D721Med (cell line): ENCODE measurements at regions not wholly inside any gene's neighbourhood (a gene's known extent, or its start where the extent isn't known, plus 50 kb on each side); places are given as distances from the start of the nearest gene placed in this dataset.

Experiments used
- DNase-seq: peaks from one replicate; pipeline ENCODE4 v3.0.0; 2011; ENCODE audit warnings: low spot score; ENCODE audit not compliant: insufficient read length
- FAIRE-seq: peaks from 2 replicates; lab custom pipeline; 2011; peaks lifted over from hg19 to GRCh38; lab: Jason Lieb, UNC
- TF ChIP-seq, protein P1 (sequence below): IDR thresholded peaks from 2 replicates; pipeline ENCODE4 v1.5.1; 2012; ENCODE audit warnings: mild to moderate bottlenecking, control low read depth; ENCODE audit not compliant: insufficient read depth; ENCODE audit errors: missing control alignments

DNA sequence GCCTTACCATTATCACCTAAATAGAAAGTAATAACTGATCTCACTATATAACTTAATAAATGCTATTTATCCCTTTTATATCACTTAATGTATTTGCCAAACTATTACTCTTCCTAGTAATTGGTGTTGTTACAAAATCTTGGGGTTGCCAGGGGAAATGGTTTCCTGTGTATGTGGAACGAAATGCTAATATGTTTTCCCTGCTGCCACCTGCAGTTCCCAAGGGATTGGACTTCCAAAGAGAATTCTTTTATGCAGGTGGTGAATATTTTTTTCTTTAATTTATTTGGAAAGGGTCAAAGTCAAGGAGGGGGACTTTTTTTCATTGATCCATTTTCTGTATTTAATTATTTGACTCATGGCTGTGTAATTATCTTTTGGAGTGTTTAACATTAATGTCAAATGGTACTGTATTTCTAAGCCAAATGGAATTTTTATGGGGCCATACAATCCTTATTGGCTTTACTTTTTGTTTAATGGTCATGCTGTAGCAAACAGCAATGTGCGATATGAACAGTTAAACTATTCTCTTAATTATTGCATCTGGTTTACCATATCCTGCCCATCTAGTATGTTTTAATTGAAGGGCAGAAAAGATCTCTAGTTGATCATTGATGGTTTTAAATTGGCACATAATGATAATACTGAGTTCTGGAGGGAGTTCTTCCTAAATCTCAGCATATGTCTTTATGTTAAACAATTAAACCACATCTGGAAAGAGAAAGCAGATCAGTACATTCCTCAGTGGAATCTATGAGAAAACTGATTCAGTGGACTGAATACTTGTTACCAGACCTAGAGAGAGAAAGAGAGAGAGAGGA lies 486.3 kb downstream of the TTLL7 start:
- TF ChIP-seq, protein P1, sequence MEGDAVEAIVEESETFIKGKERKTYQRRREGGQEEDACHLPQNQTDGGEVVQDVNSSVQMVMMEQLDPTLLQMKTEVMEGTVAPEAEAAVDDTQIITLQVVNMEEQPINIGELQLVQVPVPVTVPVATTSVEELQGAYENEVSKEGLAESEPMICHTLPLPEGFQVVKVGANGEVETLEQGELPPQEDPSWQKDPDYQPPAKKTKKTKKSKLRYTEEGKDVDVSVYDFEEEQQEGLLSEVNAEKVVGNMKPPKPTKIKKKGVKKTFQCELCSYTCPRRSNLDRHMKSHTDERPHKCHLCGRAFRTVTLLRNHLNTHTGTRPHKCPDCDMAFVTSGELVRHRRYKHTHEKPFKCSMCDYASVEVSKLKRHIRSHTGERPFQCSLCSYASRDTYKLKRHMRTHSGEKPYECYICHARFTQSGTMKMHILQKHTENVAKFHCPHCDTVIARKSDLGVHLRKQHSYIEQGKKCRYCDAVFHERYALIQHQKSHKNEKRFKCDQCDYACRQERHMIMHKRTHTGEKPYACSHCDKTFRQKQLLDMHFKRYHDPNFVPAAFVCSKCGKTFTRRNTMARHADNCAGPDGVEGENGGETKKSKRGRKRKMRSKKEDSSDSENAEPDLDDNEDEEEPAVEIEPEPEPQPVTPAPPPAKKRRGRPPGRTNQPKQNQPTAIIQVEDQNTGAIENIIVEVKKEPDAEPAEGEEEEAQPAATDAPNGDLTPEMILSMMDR: no peak
- DNase-seq (no peak), FAIRE-seq (no peak)

DNA sequence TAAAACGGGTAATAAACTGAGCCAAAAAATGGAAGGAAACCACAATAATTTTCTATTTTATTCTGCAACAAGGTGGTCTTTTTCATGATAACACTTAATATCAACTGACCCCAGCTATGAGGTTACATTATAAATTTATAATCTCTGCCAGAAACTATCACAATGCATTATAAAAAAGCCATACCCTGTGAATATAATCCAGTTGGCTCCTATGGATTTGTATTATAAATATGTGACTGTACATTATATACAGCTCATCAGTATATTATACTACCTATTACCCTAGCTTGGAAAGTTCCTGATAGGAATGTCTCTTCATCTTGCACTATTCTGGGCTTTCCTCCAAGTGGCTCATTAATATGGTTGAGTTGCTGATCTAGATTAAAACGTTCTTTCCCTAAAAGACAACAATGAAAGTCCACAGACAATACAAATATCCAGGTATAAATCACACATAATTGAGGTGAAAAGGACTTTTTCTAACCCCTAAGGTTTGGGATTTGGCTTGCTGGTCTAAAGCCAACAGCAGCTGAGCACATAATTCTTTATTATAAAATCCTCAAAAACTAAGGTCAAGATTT lies 487.7 kb downstream of the TTLL7 start:
- no peak for FAIRE-seq
- DNase-seq: no peak
- TF ChIP-seq, protein P1: no peak

DNA sequence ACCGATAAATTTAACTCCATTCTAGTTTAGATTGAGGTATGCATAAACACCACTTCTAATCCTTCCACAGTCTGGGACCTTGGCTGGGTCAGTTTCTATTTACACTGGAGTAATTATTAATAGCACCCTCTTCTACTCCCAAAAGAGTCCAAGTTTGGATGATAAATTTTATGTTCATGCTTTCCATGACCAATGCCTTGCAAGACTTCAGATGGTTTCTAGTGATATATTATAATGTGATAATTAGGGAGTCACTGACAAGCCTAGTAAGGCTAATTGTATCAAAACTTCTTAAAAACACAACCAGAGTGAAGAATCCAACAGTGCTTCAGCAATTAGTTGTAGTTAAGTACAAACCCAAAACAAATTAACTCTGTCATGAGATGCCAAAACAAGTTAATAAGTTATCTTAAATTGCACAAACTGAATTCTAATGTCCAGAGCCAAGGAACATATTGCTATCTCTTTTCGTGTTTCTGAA lies 489.6 kb downstream of the TTLL7 start:
- TF ChIP-seq, protein P1: no peak
- DNase-seq (no peak), FAIRE-seq (no peak)

DNA sequence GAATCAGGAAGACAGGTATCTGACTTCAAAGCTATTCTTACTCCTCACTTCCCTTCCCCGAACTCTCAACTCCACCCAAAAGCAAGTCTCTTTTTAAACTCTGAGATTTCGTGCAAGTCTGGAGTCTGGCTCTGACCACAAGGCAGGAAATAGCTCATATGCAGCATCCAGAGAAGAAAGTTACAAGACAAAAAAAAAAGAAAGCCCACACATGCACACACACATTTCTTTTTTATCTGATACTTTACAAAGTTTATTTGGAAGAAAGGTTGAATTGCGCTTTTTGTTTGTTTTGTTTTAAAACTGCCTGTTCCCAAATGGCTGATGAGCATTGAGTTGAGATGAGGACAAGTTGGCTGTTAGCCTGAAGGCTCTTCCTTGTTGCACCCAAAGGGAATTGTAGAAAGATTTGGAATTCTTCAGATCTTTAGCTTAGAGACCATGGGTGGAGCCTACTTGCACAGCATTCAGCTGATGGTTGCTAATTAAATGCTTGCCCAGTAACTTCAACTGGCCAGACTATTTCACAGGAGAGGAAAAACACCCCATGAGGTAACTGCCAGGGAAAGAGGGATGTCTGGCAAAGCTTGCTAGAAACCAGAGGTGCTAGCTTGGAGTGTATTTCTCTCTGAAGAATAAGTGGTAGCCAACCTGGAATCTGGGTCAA lies 490.3 kb downstream of the TTLL7 start:
- TF ChIP-seq, protein P1: no peak
- FAIRE-seq (no peak), DNase-seq (no peak)

DNA sequence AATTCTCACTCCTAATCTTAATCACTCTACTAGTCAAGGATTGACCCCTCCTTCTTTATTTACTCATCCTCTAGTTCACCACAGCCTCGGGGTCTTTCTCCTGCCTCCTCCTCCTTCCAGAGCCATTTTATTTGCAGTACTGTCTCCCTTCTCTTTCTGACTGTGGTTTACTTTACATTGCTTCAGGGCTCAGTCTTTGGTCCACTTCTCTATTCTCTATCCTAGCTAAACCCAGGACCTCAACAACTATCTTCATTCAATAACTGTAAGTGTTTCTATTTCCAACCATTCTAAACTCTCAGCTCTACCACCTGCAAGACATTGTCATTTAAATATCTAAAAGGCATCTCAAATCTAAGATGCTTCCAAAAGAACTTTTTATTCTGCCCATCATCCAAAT lies 493.8 kb downstream of the TTLL7 start:
- FAIRE-seq: no peak

DNA sequence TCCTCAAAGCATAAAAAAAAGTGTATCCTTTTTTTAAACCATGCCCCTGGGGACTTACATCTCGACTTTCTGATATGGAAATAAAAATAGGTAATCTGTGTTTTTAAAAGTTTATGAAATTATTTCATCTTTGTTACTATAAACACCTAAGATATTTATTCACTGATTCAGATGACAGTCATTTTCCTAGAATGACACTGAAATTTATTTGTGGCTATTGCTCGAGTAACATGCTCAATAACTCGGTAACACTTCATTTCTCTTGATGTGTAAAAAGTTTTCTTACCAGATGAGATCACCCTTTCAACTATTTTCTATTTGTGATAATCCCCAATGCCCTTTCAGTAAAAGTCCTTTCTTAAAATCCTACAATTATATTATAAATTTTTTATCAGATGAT lies 495.8 kb downstream of the TTLL7 start:
- TF ChIP-seq, protein P1: no peak
- FAIRE-seq: no peak

More for the DNA sequence above, 493.8 kb downstream of the TTLL7 start:
- TF ChIP-seq, protein P1: no peak
- no peak for DNase-seq

More for the DNA sequence above, 495.8 kb downstream of the TTLL7 start:
- DNase-seq: no peak
